Lower leg skin (tissue), 3 donors: ENCODE measurements at regions not wholly inside any gene's neighbourhood (a gene's known extent, or its start where the extent isn't known, plus 50 kb on each side); places are given as distances from the start of the nearest gene placed in this dataset.

Experiments
- POLR2A ChIP-seq, 2 donors: fragments of 450-650 bp; IDR thresholded peaks; one replicate each; pipeline ENCODE4 v1.6.1; 2016 to 2017; ENCODE audit warnings: antibody characterized with exemption in 2 of 2, mild to moderate bottlenecking in 1 of 2, moderate library complexity in 1 of 2
- TF ChIP-seq, protein P1 (sequence below), 3 donors: fragments of 450-650 bp; IDR thresholded peaks; one replicate each; pipeline ENCODE4 v1.5.1; 2016; ENCODE audit warnings: antibody characterized with exemption in 3 of 3, mild to moderate bottlenecking in 3 of 3, moderate library complexity in 2 of 3

- TF ChIP-seq, protein P1, sequence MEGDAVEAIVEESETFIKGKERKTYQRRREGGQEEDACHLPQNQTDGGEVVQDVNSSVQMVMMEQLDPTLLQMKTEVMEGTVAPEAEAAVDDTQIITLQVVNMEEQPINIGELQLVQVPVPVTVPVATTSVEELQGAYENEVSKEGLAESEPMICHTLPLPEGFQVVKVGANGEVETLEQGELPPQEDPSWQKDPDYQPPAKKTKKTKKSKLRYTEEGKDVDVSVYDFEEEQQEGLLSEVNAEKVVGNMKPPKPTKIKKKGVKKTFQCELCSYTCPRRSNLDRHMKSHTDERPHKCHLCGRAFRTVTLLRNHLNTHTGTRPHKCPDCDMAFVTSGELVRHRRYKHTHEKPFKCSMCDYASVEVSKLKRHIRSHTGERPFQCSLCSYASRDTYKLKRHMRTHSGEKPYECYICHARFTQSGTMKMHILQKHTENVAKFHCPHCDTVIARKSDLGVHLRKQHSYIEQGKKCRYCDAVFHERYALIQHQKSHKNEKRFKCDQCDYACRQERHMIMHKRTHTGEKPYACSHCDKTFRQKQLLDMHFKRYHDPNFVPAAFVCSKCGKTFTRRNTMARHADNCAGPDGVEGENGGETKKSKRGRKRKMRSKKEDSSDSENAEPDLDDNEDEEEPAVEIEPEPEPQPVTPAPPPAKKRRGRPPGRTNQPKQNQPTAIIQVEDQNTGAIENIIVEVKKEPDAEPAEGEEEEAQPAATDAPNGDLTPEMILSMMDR (IDR thresholded peaks at IDR 0.05), result no peak
- TF ChIP-seq POLR2A (IDR thresholded peaks at IDR 0.05), result no peak
Observed at GRCh38 chr16:6822041-6822440, 510.6 kb upstream of the RBFOX1 start.
